Caki2 (cell line): ENCODE measurements at regions not wholly inside any gene's neighbourhood (a gene's known extent, or its start where the extent isn't known, plus 50 kb on each side); places are given as distances from the start of the nearest gene placed in this dataset.

Experiments used
- DNase-seq: peaks from one replicate; pipeline ENCODE4 v3.0.0-alpha.2; 2015; ENCODE audit warnings: low read depth
- in situ Hi-C: cut with HindIII; loops from 2 replicates; pipeline ENCODE4 v1.10.0; 2016; ENCODE audit warnings: low sequenced_read_pairs, low pct_unique_long_range_greater_than_20kb, mixed read lengths

- no peak for DNase-seq
- in situ Hi-C loops: no loop called here
These were observed 201.6 kb upstream of the SGK1 start for GRCh38 chr6:134519465-134519864.

- no peak for DNase-seq
- in situ Hi-C loops: no loop called here
These were observed 200.0 kb upstream of the SGK1 start for GRCh38 chr6:134517868-134518267.

DNA sequence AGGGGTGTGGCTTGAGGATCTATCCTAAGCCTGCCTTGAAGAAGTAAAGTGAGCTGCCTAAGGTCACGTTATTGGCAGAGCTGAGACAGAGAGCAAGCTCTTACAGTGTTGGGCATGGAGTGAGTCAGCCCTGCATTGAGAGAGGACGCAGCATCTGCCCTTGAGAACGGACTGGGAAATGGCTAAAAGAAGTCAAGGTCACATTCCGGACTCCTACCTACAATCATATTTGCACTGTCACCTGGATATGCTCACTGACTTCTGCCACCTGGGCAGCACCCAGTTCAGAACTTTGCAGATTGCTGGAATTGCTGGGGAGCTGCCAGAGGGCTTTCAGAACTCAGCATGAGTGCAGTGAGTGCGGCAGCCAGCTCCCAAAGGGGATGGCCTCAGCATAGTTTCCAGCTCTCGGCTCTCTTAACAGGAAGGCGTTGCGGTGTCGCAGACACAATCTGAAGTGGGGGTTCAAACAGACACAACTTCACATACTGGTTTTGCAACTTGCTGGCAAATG lies 199.3 kb upstream of the SGK1 start:
- DNase-seq: no peak
- in situ Hi-C loops: no loop called here

DNA sequence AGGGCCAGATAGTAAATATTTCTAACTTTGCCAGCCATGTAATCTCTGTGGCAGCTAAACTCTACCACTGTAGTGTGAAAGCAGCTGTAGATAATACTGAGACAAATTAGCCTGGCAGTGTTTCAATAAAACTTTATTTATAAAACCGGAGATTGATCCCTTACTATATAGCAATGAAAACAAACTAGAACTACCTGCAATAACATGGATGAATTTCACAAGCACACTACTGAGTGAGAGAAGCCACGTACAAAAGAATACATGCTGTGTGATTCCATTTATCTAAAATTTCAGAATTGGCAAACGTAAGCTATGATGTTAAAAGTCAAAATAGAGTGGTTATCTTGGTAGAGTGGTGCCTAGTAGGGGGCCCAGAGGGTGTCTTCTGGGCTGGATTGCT lies 198.7 kb upstream of the SGK1 start:
- DNase-seq: no peak
- in situ Hi-C loops: no loop called here

DNA sequence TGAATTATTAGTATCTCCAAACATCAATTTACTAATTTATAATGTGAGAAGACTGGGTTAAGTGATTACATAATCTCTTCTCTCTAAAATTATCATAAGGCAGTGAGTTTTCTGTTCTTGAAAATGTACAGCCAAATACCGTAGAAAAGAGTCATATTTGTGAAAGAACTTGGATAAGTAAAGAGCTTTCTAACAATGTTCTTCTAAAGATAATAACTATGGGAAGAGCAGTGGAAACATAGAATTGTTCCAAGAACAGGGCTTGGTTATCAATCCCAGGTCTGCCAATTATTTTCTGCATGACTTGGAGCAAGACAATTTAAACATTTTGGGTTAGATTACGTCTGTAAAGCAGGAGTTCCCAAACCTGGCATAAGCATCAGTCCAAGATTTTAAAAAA lies 198.1 kb upstream of the SGK1 start:
- in situ Hi-C loops: no loop called here
- no peak for DNase-seq

DNA sequence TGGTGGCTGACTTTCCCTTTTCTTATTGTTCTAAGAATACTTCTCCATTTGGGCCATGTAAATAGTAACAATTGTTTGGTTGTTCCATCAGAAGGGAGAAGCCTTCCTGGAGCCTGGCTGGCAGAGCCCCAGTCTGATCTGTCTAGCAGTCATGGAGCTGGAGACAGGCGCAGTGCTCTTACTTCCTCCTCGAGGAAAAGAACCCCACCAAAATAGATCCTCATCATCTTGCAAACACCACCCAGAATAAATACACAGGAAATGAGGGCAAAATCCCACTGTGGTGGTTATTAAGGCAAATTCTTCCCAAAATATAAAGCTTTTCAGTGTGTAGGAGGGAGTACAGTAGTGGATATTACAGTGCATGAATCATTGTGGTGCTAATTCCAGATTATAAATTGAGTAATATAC lies 195.1 kb upstream of the SGK1 start:
- in situ Hi-C loops: no loop called here
- DNase-seq: no peak

DNA sequence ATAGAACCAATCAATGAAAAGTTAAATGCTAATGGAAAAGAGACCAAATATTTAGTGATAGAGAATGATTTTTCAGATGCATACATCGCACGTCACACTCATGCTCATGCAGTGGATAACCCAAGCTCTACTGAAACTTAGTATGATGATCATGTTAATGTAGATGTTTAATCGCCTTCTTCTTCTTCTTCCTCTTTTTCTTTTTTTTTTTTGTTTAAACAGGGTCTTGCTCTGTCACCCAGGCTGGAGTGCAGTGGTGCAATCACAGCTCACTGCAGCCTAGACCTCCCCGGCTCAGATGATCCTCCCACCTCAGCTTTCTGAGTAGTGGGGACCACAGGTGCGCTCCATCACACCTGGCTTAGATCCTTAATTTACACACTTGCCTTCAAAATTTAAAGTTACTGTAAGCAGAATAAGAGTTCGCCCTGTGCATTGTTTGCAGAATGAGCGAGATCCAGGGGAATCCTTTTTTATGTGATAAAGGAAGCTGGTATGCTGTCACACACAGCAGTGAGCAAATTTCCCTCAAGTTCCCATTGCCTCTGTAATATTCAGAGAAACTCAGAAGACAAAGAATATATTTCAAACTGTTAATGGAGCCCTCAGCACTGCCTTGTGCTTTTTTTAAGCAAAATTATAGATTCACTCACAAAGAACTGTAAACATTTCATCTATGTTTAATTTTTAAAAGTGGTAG lies 194.2 kb upstream of the SGK1 start:
- DNase-seq: no peak
- in situ Hi-C loops: no loop called here

GRCh38 chr6:134510920-134511319 lies 193.0 kb upstream of the SGK1 start:
- no peak for DNase-seq
- in situ Hi-C loops: no loop called here

- DNase-seq: no peak
- in situ Hi-C loops: no loop called here
These were observed 192.2 kb upstream of the SGK1 start for GRCh38 chr6:134510142-134510541.

DNA sequence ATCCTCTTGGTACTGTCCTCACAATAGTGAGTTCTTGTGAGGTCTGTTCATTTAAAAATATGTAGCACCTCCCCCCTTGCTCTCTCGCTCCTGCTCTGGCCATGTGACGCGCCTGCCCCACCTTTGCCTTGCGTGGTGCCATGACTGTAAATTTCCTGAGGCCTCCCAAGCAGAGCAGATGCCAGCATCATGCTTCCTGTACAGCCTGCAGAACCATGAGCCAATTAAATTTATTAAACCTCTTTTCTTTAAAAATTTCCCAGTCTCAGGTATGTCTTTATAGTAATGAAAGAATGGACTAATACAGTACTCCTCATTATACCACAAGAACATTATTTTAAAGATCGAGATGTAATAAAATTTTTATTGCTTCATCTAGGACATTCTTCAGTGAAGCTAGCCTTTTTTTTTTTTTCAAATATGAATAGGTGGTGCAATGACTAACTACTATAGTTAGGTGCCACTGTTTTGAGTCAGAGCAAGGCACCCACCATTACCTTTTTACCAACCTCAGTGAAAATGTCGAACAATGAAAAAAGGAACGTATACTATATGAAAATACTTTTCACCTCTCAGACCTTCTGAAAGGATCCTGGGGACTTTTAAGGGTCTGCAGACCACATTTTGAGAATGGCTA lies 191.1 kb upstream of the SGK1 start:
- DNase-seq: no peak
- in situ Hi-C loops: no loop called here

DNA sequence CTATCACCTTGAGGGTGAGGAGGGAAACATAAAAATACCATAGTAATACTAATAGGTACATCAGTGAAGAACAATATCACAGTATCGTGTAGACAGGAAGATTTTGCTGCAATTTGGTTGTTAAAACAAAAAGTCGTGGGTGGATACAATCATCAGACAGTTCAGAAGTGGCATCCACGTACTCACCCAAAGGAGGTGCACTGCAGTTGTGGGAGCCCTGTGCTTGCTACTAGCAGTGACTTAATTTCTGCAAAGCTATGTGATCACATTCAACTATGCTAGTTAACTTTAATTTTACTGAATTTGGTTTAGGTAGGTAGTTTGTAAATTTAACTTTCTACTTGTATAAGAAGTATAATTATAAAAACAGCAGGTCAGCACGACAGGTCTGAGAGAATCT lies 188.2 kb upstream of the SGK1 start:
- in situ Hi-C loops: no loop called here
- DNase-seq: no peak

GRCh38 chr6:134503585-134504281 lies 185.8 kb upstream of the SGK1 start:
- in situ Hi-C loops: no loop called here
- DNase-seq: no peak

- no peak for DNase-seq
- in situ Hi-C loops: no loop called here
These were observed 185.0 kb upstream of the SGK1 start for GRCh38 chr6:134502614-134503549.

GRCh38 chr6:134495890-134496248 lies 178.0 kb upstream of the SGK1 start:
- in situ Hi-C loops: no loop called here
- DNase-seq: no peak

DNA sequence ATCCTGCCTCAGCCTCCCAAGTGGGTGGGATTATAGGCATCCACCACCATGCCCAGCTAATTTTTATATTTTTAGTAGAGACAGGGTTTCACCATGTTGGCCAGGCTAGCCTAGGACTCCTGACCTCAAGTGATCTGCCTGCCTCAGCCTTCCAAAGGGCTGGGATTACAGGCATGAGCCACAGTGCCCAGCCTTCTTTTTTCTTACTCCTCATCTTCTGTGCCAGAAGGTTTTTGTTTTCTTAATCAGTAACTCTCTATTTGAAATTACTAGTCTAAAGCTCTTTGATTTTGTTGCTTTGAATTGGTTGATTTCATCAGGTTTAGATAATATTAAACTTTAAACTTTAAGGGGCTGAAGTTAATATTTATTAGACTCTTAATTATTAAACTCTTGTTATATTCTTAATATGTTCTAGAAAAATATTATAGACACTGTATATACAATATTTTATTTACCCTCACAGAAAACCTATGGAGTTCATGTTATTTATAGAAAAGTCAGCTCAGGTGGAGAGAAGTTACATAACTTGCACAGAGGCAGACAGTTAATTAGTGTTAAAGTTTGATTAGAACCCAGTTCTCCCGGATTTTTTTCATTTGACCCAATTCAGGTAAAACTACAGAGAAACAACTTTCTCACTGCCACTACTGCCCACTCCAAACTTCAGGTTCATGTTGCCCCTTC lies 177.4 kb upstream of the SGK1 start:
- in situ Hi-C loops: no loop called here
- no peak for DNase-seq

DNA sequence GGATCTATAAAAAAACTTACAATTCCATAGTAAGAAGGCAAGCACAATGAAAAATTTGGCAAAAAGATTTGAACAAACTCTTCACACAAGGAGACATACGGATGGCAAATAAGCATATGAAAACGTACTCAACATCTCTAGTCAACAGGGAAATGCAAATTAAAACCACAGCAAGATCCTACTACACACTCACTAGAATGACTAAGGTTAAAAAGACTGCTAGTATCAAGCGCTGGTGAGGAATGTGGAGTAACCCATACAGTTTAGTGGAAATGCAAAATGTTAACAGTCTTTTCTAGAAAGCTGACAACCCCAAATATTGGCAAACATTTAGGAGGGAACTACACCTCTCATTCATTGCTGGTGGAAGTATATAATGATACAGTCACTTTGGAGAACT lies 175.9 kb upstream of the SGK1 start:
- DNase-seq: no peak
- in situ Hi-C loops: no loop called here

DNA sequence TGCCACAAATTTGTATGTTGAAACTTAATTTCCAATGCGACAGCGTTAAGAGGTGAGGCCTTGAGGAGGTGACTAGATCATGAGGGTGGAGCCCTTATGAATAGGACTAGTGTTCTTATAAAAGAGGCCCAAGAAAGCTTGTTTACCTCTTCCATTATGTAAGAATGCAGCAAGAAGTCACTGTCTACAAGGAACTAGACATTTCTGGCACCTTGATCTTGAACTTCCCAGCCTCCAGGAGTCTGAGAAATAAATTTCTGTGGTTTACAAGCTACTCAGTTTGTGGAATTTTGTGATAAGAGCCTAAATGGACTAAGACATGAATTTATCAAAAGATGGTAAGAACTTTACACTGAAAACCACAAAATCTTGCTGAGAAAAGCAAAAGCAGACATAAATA lies 173.6 kb upstream of the SGK1 start:
- in situ Hi-C loops: no loop called here
- no peak for DNase-seq

DNA sequence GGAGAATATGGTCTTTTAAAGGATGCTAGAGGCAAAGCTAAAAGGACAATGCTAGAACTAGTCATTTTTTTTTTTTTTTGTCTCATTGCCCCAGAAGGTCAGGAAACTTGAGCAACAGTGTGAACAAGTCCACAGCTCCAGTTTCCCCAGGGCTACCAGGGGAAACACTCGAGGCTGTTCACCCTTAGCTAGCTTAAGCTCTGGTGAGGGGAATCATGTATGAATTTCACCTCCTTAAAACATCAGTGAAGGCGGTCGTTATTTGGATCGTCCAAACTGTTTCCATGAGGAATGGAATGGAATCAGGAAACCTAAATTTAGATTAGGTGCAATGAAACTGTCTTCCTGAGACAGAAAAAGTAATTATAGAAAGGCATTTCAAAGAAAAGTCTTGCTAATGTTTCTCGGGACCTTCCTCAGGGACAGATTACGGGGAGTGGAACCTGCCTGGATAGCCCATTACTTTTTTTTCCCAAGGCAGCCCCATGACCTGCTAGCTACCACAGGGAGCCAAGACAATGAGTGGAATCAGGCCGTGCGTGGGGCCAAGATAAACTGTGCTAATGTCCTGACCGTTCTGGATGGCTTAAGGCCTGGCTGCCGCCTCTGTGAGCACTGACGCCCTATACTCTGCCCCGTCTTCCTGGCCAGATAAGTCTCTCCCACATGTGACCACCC lies 164.8 kb upstream of the SGK1 start:
- in situ Hi-C loops: no loop called here
- no peak for DNase-seq
